ENCODE measurements at regions not wholly inside any gene's neighbourhood (a gene's known extent, or its start where the extent isn't known, plus 50 kb on each side); places are given as distances from the start of the nearest gene placed in this dataset.

GRCh38 chr3:99016452-99016851 lies 115.0 kb upstream of the DCBLD2 start:
- Histone ChIP-seq H3K4me3 (no peak overlapping the region), H3K36me3 (no peaks in the 10 kb centered on the region), H3K9me3 (no peaks in the 10 kb centered on the region), H3K27me3 (no peaks in the 10 kb centered on the region), H3K27ac (no peak overlapping the region), H3K4me1 (no peaks in the 10 kb centered on the region)
- TF ChIP-seq POLR2A (IDR thresholded peaks at IDR 0.05), result no peak
- no peak for TF ChIP-seq CTCF (IDR thresholded peaks at IDR 0.05)
- no peak for DNase-seq

- Histone ChIP-seq H3K36me3 (no peaks in the 10 kb centered on the region), H3K27me3 (no peaks in the 10 kb centered on the region), H3K27ac (no peak overlapping the region), H3K4me3 (no peak overlapping the region), H3K4me1 (no peaks in the 10 kb centered on the region), H3K9me3 (no peaks in the 10 kb centered on the region)
- TF ChIP-seq POLR2A (IDR thresholded peaks at IDR 0.05) (no peak), CTCF (IDR thresholded peaks at IDR 0.05) (no peak)
- DNase-seq, result no peak
Measured at GRCh38 chr3:99013777-99014315, 112.4 kb upstream of the DCBLD2 start.

- Histone ChIP-seq H3K4me1 (no peaks in the 10 kb centered on the region), H3K27me3 (no peaks in the 10 kb centered on the region), H3K36me3 (no peaks in the 10 kb centered on the region), H3K9me3 (no peaks in the 10 kb centered on the region), H3K4me3 (no peak overlapping the region), H3K27ac (no peak overlapping the region)
- DNase-seq, result no peak
- no peak for TF ChIP-seq POLR2A (IDR thresholded peaks at IDR 0.05)
- TF ChIP-seq CTCF (IDR thresholded peaks at IDR 0.05), result no peak
Measured at GRCh38 chr3:99013077-99013476, 111.6 kb upstream of the DCBLD2 start.

GRCh38 chr3:99012051-99012450 lies 110.6 kb upstream of the DCBLD2 start:
- DNase-seq, result no peak
- Histone ChIP-seq H3K9me3 (no peaks in the 10 kb centered on the region), H3K27me3 (no peaks in the 10 kb centered on the region), H3K4me1 (no peaks in the 10 kb centered on the region), H3K4me3 (no peak overlapping the region), H3K36me3 (no peaks in the 10 kb centered on the region), H3K27ac (no peak overlapping the region)
- TF ChIP-seq CTCF (IDR thresholded peaks at IDR 0.05) (no peak), POLR2A (IDR thresholded peaks at IDR 0.05) (no peak)

GRCh38 chr3:99009851-99010250 lies 108.4 kb upstream of the DCBLD2 start:
- H3K36me3 ChIP-seq, result no peaks in the 10 kb centered on the region
- TF ChIP-seq CTCF (IDR thresholded peaks at IDR 0.05) (no peak), POLR2A (IDR thresholded peaks at IDR 0.05) (no peak)
- no peaks in the 10 kb centered on the region for H3K4me1 ChIP-seq
- H3K4me3 ChIP-seq, result no peak overlapping the region
- H3K9me3 ChIP-seq, result no peaks in the 10 kb centered on the region
- no peaks in the 10 kb centered on the region for H3K27me3 ChIP-seq
- no peak overlapping the region for H3K27ac ChIP-seq
- no peak for DNase-seq

- Histone ChIP-seq H3K4me3 (no peak overlapping the region), H3K36me3 (no peaks in the 10 kb centered on the region), H3K27ac (no peak overlapping the region), H3K4me1 (no peaks in the 10 kb centered on the region), H3K9me3 (no peaks in the 10 kb centered on the region), H3K27me3 (no peaks in the 10 kb centered on the region)
- TF ChIP-seq POLR2A (IDR thresholded peaks at IDR 0.05) (no peak), CTCF (IDR thresholded peaks at IDR 0.05) (no peak)
- no peak for DNase-seq
Measured at GRCh38 chr3:99006686-99007085, 105.2 kb upstream of the DCBLD2 start.

All from Peyer's patch (tissue), 4 donors.